IPS DF 6.9 (cell line): ENCODE measurements at regions not wholly inside any gene's neighbourhood (a gene's known extent, or its start where the extent isn't known, plus 50 kb on each side); places are given as distances from the start of the nearest gene placed in this dataset.
"Not testable (repeated sequence)": the region's sequence is repeated elsewhere in the genome, so short reads cannot be mapped to it uniquely, and the experiment has no call there.

Experiments
- DNase-seq: peaks from one replicate; pipeline ENCODE4 v3.0.0-alpha.2; 2013; ENCODE audit warnings: low read depth, low spot score
- H3K27ac ChIP-seq: one replicate; pipeline ENCODE4 v1.5.1; 2013; ENCODE audit warnings: low read length, control low read depth
- H3K27me3 ChIP-seq: 2 replicates; pipeline ENCODE4 v1.6.1; 2013; ENCODE audit warnings: mild to moderate bottlenecking, low read length; ENCODE audit not compliant: control insufficient read depth, insufficient read depth
- H3K36me3 ChIP-seq: 2 replicates; pipeline ENCODE4 v1.6.1; 2013; ENCODE audit warnings: low read length; ENCODE audit not compliant: control insufficient read depth, insufficient read depth
- H3K4me1 ChIP-seq: 2 replicates; pipeline ENCODE4 v1.6.1; 2013; ENCODE audit warnings: low read length; ENCODE audit not compliant: control insufficient read depth, insufficient read depth
- H3K4me3 ChIP-seq: 2 replicates; pipeline ENCODE4 v1.5.1; 2013; ENCODE audit warnings: mild to moderate bottlenecking, low read length
- H3K9me3 ChIP-seq: 2 replicates; pipeline ENCODE4 v1.6.1; 2013; ENCODE audit warnings: low read length, inconsistent platforms; ENCODE audit not compliant: control insufficient read depth, insufficient read depth
- WGBS: extraction: QIAGEN DNeasy Blood & Tissue Kit; methylation state at CpG from one replicate; pipeline ENCODE4 v1.1.7; 2013; ENCODE audit warnings: mixed read lengths, missing lambda C conversion rate; ENCODE audit not compliant: insufficient read length, insufficient coverage; 5-methylcytosine and 5-hydroxymethylcytosine counted together

- DNase-seq = no peak
- no peak overlapping the region for H3K27ac ChIP-seq
- no peaks in the 10 kb centered on the region for H3K27me3 ChIP-seq
- H3K4me3 ChIP-seq = no peak overlapping the region
- no CpG with 5 or more reads among the region's 4 CpGs for WGBS
- H3K4me1 ChIP-seq = no peaks in the 10 kb centered on the region
- no peaks in the 10 kb centered on the region for H3K36me3 ChIP-seq
- H3K9me3 ChIP-seq = no peaks in the 10 kb centered on the region
Observed at GRCh38 chr5:2091921-2092320, 209.2 kb upstream of the IRX4 start.

- Histone ChIP-seq H3K9me3 (no peaks in the 10 kb centered on the region), H3K4me3 (no peak overlapping the region), H3K27me3 (no peaks in the 10 kb centered on the region), H3K4me1 (no peaks in the 10 kb centered on the region; the same call in 1 of the 2 replicates), H3K27ac (no peak overlapping the region), H3K36me3 (no peaks in the 10 kb centered on the region)
- no peak for DNase-seq
- WGBS = no CpG with 5 or more reads among the region's 2 CpGs
Observed at GRCh38 chr5:2087980-2088379, 205.3 kb upstream of the IRX4 start.

DNA sequence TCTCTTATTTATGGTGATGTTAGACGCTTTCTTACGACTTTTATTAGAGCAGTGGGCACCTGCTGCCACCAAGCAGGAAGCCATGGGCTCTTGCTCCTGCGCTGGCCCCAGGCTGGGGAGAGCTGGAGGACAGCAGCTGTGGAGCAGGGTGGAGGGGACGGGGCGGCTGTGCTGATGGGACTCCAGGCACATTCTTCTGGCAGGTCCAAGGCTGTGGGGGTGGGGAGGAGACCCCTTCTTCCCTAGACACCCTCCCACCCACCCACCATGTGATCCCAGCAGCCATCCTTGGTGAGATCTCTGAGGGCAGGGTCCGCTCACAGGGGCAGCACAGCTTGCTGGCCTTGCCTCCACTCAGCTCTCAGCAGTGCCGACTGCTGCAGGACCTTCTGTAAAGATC is 192.6 kb upstream of the IRX4 start:
- no peak overlapping the region for H3K4me3 ChIP-seq
- DNase-seq = no peak
- H3K4me1 ChIP-seq = no peaks in the 10 kb centered on the region
- H3K36me3 ChIP-seq = no peaks in the 10 kb centered on the region
- H3K27me3 ChIP-seq = no peaks in the 10 kb centered on the region
- no peaks in the 10 kb centered on the region for H3K9me3 ChIP-seq
- no CpG with 5 or more reads among the region's 7 CpGs for WGBS
- no peak overlapping the region for H3K27ac ChIP-seq

- no CpG with 5 or more reads among the region's 5 CpGs for WGBS
- no peaks in the 10 kb centered on the region for H3K27me3 ChIP-seq
- H3K4me1 ChIP-seq = peaks cover 1% of the 10 kb centered on the region; the same call in 1 of the 2 replicates
- DNase-seq = no peak
- no peak overlapping the region for H3K4me3 ChIP-seq
- H3K27ac ChIP-seq = no peak overlapping the region
- H3K9me3 ChIP-seq = no peaks in the 10 kb centered on the region
- no peaks in the 10 kb centered on the region for H3K36me3 ChIP-seq
Observed at GRCh38 chr5:2071562-2071961, 188.8 kb upstream of the IRX4 start.

- not testable (repeated sequence) for H3K27ac ChIP-seq, H3K4me3 ChIP-seq, H3K9me3 ChIP-seq, H3K4me1 ChIP-seq, H3K36me3 ChIP-seq, DNase-seq, H3K27me3 ChIP-seq
- WGBS = no CpG with 5 or more reads among the region's 4 CpGs
Observed at GRCh38 chr5:2070787-2071186, 188.1 kb upstream of the IRX4 start.

DNA sequence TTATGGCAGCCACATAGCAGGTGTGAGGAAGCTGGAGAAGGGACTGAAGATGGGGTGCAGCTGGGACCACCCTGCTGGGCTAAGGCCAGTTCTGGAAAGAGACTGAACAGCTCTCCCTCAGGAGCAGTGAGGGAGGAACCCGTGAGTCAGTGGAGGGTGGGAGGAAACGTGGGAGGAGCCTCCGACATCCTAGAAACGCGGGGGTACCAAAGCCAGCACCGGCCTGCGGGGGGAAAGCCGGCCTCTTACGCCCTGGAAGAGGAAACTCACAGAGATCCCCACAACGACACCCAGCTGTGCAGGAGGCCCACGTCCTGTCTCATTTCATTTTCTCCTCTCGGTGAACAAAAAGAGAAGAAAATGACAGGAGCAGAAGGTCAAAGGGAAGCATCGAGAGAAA is 185.8 kb upstream of the IRX4 start:
- H3K36me3 ChIP-seq = no peaks in the 10 kb centered on the region
- no peaks in the 10 kb centered on the region for H3K27me3 ChIP-seq
- WGBS = no CpG with 5 or more reads among the region's 13 CpGs
- H3K9me3 ChIP-seq = no peaks in the 10 kb centered on the region
- no peak overlapping the region for H3K4me3 ChIP-seq
- DNase-seq = no peak
- H3K27ac ChIP-seq = no peak overlapping the region
- peaks cover 1% of the 10 kb centered on the region; the same call in 1 of the 2 replicates for H3K4me1 ChIP-seq

- WGBS = no CpG with 5 or more reads among the region's 17 CpGs
- Histone ChIP-seq H3K36me3 (no peaks in the 10 kb centered on the region), H3K27me3 (no peaks in the 10 kb centered on the region), H3K4me3 (no peak overlapping the region), H3K4me1 (peaks cover 1% of the 10 kb centered on the region; the same call in 1 of the 2 replicates), H3K27ac (no peak overlapping the region), H3K9me3 (no peaks in the 10 kb centered on the region)
- DNase-seq = no peak
Observed at GRCh38 chr5:2066373-2066772, 183.6 kb upstream of the IRX4 start.

DNA sequence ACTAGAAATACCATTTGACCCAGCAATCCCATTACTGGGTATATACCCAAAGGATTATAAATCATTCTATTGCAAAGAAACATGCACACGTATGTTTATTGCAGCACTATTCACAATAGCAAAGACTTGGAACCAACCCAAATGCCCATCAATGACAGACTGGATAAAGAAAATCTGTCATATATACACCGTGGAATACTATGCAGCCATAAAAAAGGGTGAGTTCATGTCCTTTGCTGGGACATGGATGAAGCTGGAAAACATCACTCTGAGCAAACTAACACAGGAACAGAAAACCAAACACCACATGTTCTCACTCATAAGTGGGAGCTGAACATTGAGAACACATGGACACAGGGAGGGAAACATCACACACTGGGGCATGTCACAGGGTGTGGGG is 180.7 kb upstream of the IRX4 start:
- H3K27ac ChIP-seq, H3K9me3 ChIP-seq, DNase-seq, H3K36me3 ChIP-seq, H3K4me3 ChIP-seq, H3K4me1 ChIP-seq, H3K27me3 ChIP-seq: not testable (repeated sequence)
- no CpG with 5 or more reads among the region's 2 CpGs for WGBS

DNA sequence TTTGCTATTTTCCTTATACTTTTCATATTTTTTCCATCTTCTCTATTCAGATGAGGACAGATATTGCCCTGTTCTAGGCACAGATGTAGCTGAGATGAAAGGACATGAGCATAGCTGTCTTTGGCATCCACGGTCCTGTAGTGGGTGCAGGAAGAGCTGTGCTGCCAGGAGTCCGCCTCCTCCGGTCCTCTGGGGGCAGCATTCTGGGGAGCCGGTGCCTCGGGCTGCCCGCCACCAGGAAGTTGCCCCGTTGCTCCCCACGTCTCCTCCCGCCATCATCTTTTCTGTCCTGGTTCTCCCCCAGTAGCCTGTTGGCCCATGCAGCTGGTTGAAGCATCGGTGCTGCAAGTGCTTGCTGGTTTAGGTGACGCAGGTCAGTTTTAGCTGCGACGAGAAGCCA is 170.0 kb upstream of the IRX4 start:
- Histone ChIP-seq H3K4me3 (no peak overlapping the region), H3K4me1 (no peaks in the 10 kb centered on the region), H3K27me3 (no peaks in the 10 kb centered on the region), H3K36me3 (no peaks in the 10 kb centered on the region), H3K9me3 (no peaks in the 10 kb centered on the region; the same call in 1 of the 2 replicates), H3K27ac (no peak overlapping the region)
- no CpG with 5 or more reads among the region's 13 CpGs for WGBS
- DNase-seq = no peak

GRCh38 chr5:2049876-2050275 is 167.2 kb upstream of the IRX4 start:
- H3K36me3 ChIP-seq = no peaks in the 10 kb centered on the region
- DNase-seq = no peak
- no peaks in the 10 kb centered on the region for H3K27me3 ChIP-seq
- no peaks in the 10 kb centered on the region for H3K4me1 ChIP-seq
- H3K9me3 ChIP-seq = no peaks in the 10 kb centered on the region; the same call in 1 of the 2 replicates
- H3K27ac ChIP-seq = no peak overlapping the region
- no CpG with 5 or more reads among the region's 2 CpGs for WGBS
- no peak overlapping the region for H3K4me3 ChIP-seq

GRCh38 chr5:2048664-2049063 is 165.9 kb upstream of the IRX4 start:
- Histone ChIP-seq H3K4me3 (no peak overlapping the region), H3K36me3 (no peaks in the 10 kb centered on the region), H3K27ac (no peak overlapping the region), H3K9me3 (no peaks in the 10 kb centered on the region; the same call in 1 of the 2 replicates), H3K27me3 (no peaks in the 10 kb centered on the region), H3K4me1 (no peaks in the 10 kb centered on the region)
- DNase-seq = no peak
- WGBS = no CpG with 5 or more reads among the region's 9 CpGs
